ENCODE measurements at regions not wholly inside any gene's neighbourhood (a gene's known extent, or its start where the extent isn't known, plus 50 kb on each side); places are given as distances from the start of the nearest gene placed in this dataset.

DNA sequence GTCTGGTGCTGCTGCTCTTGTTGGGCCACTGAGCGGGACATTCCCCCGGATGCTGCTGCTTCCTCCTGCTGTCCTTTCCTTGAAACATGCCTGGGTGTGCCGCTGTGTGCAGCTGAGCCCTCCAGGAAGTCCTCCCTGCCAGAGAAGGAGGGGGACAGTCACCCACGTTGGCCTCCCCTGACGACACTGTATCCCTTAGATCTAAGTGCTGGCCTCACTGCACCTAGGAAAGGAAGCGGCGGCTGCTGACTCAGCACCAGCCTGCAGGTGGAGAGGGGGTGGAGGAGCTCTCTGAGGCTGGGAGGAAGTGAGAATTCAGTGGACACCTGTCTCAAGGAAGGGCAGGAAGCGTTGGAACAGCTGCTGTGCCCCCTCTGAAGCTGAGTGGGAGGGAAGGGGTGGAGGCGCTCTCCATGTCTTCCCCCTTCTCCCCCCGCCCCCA is 239.8 kb downstream of the HAUS1 start:
- FAIRE-seq, result no peak
- DNase-seq (ENCODE audit: low spot score), result no peak

DNA sequence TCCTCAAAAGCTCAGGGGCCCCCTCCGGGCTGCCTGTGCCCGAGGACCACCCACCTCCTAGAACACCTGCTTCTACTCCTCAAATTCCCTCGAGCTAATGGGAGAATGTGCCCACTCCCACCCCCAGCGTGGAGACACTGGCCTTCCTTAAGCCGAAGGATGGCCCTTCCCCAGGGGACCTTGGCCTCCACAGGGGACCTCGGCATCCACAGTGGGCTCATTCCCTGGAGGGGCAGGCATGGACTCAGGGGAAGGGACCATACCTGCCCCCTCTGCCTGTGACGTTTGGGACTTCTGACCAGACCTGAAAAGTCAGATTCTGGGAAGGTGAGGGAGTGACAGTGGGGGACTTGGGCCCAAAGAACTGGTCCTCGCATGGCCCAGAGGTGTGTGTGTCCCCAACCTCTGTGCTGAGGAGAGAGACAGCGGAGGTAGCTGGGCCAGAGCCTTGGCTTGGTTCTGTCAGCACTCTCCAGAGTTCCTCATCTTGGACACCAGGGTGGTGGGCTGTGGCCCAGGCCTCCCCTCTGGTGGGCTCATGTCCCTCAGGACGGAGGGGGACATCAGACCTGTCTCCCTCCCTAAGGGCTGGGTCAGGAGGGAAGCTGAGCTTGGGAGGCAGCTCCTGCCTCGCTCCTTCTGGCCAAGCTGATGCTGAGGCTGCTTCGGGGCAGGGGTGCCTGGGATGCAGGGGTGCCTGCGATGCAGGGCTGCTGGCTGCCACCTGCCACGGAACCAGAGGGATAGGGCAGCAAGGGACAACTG is 240.4 kb downstream of the HAUS1 start:
- DNase-seq (ENCODE audit: low spot score) (no peak), FAIRE-seq (no peak)

DNA sequence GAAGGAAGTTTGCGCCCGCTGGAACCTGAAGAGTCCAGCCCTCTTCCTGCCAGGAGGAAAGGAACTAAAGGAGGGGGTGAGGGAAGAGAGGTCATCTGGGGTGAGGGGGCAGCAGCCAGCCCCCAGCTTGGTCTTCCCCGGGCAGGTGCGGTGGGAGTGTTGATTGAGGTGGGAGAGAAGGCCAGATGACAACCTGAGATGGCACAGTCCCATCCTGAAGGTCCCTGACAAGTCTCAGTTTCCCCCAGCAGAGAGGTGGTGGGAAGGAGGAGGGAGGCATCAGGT is 240.9 kb downstream of the HAUS1 start:
- FAIRE-seq (no peak), DNase-seq (ENCODE audit: low spot score) (no peak)

DNA sequence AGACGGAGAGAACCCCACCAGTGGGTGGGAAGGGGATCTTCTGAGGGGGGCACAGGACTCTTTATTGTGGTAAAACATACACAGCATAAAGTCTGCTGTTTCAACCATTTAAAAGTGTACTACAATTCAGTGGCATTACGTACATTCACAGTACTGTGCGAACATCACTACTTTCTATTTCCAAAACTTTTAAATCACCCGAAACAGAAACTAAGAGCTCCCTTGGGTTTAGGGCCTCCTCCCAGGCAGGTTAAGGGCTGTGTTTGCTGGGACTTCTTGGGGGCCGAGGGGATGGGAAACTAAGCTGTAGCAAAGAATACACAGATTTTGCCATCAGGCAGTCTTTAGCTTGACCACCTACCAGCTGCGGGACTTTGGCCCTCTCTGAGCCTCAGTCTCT is 242.0 kb downstream of the HAUS1 start:
- no peak for FAIRE-seq
- DNase-seq (ENCODE audit: low spot score), result no peak

DNA sequence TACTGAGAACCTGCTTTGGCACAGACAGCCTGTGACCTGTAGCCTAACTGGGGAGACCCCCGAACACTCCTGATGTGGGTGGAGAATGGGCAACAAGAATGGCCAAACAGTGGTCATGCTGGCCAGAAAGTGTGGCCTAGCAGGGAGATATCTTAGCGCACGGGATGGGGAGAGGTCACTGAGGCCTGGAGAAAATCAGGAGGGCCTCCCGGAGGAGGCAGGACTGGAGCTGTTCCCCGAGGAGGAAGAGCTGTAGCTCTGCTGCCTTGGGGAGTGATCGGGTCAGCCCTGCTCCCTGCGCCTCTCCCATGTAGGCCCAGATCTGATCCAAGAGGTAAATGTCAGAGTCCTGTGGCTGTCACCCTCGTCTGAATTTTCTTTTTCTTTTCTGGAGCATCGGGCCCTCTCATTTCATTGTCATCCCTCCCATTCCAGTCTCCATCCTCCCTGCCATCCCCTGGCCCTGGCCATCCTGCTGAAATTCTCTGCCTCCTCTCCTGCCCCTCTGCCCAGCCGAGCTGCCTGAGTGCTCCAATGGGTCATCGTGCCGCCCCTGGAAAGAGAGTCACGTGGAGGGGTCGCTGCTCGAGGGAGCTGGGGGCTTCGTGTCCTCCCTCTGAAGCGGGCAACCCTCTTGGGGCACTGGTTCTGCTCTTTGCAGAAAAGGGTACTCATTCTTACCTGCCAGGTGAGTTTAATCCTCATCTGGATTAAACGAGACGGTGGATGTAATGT is 242.9 kb downstream of the HAUS1 start:
- no peak for FAIRE-seq
- DNase-seq (ENCODE audit: low spot score), result no peak

DNA sequence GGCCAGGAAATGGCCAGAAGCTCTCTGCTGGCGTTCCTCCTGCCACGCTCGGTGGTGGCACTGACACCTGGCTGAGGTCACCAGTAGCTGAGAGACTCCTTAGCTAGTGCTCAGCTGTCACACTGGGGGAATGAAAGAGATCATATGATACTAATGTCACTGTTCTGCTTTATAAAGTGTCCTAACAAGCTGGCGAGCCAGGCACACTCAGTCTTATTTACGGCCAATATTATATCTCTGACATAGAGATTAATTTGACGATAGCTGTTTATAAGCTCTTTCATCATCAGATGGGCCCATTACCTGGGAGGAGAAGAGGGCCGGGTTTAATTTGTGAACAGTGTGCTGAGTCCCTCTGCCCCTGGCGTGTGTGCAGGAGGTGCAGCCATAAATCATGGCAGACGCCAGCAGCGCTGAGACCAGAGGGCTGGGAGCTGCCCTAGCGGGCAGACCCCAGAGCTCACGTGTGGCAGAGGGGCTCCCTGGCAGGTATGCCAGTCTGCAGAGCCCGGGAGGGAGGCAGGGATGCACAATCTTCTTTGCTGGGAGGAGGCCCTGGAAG is 246.5 kb downstream of the HAUS1 start:
- FAIRE-seq (no peak), DNase-seq (ENCODE audit: low spot score) (no peak)

DNA sequence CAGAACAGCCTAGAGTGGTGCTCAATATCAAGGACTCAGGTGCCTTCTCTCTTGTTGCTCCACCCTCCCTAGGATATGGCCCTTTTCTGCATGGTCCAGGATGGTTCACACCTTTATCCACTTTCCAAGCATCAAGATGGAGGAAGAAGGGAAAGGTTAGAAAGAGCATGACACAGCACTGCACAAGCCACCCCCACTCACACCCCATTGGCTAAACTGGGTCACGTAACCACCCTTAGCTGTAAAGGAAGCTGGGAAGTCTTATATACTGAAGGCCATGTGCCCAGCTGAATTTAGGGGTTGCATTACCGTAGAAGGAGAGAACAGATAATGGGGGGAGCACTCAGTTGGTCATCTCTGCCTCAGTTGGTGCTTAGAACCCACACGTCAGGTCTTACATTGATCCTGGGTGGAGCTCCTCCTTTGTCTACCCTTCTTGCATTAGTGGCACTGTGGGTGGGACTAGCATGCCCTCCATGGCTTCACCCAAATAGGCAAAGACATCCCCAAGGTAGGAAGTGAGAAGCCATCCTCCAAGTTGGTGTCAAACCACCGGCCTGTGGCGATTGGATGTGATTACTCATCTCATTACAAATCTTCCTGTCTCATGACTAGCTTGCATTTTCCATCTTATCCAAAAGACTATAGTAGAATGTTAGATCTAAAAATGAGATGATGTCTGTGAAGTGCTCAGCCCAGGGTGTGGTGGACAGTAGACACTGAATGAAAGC is 248.5 kb downstream of the HAUS1 start:
- FAIRE-seq, result no peak
- no peak for DNase-seq (ENCODE audit: low spot score)

DNA sequence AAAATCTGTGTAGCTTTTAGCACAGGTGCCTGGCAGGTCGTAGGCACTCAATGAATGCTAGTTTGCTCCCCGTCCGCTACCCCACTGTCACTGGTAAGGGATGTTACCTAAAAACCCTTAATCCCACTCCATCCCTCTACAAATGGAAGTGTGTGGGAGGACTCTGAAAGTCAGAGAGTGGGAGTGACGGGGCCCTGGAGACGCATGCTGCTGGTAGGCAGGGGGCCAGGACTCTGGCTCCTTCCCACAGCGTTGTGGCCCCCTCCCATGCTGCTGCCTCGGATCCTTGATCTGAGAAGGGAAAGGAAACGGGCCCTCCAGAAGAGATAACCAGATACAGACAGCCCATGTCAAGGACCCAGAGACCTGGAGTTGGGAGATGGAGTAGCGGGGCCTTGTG is 249.3 kb downstream of the HAUS1 start:
- FAIRE-seq (no peak), DNase-seq (ENCODE audit: low spot score) (no peak)

DNA sequence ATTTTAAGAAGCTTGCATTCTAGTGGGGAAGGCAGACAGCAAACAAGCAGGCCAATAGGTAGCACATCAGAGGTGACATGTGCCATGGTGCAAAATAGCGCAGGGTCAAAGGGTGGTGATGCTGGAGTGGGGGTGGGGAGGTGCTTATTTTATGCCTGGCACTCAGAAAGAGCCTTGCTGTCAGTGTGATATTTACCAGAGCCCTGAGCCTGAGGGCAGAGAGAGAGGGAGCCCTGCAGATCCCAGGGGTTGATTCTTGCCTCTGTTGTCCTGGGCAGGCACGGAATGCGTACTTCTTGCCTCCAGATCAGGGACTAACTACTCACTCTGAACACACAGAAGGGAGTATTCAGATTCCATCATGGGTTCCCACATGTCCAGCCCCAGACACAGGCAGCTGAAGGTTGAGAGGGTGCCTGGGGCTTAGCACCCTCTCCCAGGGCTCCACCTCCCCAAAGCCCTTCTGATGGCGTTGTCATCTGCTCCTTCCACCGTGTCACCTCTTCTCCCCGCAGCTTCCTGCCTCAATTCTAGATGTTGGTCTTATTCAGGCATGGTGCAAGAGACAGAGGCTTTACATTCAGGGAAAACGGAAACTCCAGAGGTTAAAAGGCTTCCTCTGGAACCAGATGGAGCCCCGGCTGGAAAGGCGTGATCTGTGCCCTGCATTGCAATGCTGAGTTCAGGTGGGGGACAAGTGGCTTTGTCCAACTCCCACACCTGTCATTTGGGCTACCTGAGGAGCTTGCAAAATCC is 252.3 kb downstream of the HAUS1 start:
- DNase-seq (ENCODE audit: low spot score) (no peak), FAIRE-seq (no peak)

DNA sequence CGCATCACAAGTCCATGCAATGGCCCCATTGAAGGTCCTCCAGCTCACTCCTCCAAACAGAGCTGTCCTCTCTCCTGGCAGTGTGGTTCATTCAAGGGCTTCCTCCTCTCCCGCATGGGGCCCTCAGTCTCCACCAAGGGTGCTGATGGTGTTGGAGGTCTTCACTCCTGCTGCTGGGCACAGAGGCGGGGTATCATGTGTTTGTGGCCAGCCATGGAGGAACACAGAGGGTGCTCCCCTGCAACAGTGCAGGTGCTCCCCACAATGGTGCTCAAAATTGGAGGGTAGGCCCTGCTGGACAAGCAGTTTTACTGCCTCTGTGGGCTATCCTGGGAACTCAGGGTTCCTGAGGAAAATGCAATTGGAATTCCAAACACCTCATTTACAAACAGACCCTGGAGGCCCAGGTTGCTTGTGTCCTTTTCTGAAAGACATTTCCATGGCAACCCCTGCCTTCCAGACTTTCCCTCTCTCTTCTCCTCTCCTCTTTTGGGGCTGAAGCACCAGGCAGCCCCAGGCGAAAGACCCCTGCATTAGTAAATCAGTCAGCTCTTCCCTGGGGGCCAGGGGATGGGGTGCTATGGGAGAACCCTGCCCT is 256.0 kb downstream of the HAUS1 start:
- DNase-seq (ENCODE audit: low spot score) (no peak), FAIRE-seq (no peak)

DNA sequence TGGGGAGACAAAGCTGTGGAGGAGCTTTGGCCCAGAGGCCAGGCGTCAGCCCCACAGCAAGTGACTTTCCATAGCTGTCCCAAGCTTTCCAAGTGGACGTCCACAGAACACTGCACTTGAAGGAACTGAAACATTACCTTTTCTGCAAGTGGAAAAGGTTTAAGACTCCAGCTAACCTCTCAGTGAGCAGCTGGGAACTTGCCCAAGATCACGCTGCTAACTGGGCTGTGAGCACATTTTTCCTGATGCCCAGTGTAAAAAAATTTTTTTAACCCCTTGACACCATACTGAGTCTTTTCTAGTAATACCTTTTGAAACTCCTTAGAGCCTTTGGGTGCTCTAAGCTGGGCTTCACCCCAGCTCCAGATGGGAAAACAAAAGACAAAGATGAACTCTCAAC is 256.7 kb downstream of the HAUS1 start:
- DNase-seq (ENCODE audit: low spot score), result no peak
- FAIRE-seq, result no peak

DNA sequence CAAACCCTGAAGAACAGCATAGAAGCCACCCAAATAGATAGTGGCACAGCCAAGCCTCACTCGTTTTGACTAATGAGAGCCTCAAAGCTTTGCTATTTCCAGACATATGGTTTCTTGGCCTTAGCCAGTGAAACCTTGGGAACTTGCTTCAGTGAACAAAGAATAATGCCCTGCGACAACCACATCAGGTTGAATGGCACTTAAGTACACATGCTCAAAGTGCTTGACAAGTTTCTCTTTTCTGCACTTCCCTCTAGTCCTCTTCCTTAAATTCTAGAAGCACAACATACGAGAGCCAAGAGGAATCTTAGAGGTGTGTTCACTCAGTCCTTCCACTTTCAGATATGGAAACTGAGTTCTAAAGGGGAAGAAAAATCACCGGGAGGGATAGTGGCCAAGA is 258.3 kb downstream of the HAUS1 start:
- FAIRE-seq, result no peak
- no peak for DNase-seq (ENCODE audit: low spot score)

DNA sequence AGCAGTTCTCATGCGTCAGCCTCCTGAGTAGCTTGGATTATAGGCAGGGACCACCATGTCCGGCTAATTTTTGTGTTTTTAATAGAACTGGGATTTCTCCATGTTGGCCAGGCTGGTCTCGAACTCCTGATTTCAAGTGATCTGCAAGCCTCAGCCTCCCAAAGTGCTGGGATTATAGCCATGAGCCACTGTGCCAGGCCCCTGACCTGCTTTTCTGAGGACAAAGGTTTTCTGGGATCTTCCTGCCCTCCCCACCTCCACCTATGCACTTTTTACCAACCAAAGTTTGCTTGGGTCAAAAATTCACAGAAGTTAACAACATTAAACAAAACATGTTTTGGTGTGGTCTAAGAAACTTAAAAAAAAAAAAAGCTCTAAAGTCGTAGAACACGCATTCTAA is 259.9 kb downstream of the HAUS1 start:
- DNase-seq (ENCODE audit: low spot score), result no peak
- FAIRE-seq, result no peak

DNA sequence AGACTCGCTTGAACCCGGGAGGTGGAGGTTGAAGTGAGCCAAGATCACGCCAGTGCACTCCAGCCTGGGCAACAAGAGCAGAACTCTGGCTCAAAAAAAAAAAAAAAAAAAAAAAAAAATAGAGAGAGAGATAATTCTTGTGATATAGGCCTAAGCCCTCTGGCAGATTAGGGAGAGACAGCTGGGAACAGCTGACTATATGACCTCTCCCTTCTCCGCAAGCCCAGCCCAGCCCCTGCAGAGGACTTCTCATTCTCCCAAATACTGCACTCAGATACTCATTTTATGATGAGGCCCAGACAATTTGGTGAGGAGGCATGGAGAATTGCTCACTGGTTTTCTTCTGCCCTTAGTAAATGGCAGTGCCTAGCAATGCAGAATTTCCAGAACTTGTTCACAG is 262.0 kb downstream of the HAUS1 start:
- DNase-seq (ENCODE audit: low spot score), result no peak
- no peak for FAIRE-seq

DNA sequence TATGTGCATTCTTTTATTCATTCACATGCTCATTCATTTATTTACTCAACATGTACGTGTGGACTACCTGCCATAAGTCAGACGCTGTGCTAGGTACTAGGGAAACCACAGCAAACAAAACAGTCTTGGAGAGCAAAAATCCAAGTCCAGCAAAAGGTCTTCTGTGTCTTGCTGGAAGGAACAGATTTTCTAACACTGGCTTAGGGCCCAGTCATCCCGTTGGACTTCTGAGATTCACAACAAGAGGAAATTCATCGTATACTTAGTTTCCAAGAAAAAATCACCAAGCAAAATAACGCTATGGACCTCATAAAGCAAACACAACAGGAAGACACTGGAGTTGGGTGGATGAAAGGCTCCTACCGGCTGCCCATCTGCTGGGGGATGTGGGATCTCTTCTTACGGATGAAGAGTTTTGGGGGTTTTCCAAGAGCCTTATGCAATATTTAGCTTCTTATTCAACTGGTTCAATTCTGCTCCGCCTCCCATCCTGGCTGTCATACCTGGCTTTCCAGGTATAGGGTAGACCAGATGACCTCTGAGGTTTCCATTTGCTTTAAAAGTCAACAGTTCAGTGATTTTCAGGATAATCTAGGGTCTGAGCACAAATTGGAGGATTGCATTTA is 262.7 kb downstream of the HAUS1 start:
- no peak for DNase-seq (ENCODE audit: low spot score)
- no peak for FAIRE-seq

DNA sequence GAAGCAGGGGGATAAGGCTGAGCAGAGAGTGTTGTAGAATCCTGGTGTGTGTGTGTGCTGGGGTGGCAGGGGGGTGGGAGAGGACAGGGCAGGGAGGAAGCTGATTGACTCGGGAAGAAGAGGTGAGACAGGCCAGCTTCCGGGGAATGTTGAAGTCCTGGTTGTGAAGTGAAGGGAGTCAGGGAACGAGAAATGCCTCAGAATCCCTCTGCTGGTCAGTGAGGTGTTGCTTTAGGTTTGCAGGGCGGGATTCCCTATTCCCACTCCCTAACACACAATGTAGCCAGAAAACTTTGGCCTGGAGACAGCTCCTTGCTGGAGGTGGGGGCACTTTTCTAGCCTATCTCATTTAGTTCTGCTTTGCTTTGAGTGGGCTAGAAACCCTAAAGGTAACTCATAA is 265.1 kb downstream of the HAUS1 start:
- DNase-seq (ENCODE audit: low spot score), result no peak
- FAIRE-seq, result no peak

DNA sequence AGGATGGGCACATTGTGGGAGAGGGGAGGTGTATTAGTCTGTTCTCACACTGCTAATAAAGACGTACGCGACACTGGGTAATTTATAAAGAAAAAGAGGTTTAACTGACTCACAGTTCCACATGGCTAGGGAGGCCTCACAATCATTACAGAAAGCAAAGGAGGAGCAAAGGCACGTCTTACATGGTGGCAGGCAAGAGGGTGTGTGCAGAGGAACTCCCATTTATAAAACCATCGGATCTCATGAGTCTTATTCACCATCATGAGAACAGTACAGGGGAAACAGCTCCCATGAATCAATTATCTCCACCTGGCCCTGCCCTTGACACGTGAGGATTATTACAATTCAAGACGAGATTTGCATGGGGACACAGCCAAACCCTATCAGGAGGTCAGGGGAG is 266.7 kb downstream of the HAUS1 start:
- no peak for FAIRE-seq
- DNase-seq (ENCODE audit: low spot score), result no peak

DNA sequence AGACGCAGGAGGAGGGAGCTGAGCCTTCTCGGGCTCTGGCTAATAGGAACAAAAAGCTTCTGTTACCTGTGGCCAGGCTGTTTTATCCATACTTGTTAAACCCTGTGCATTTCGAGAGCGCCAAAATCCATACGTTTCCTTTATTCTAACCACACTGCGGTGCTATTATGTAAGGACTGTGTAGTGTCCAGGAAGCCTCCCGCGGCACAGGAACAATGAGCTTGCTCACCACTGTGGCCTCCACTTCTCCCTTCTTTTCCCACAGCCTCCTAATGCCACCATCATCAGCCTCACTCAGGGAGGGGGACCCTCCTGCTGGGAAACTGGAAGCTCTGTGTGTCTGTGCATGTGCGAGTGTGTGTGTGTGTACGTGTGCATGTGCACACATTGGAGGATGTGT is 268.5 kb downstream of the HAUS1 start:
- DNase-seq (ENCODE audit: low spot score) (no peak), FAIRE-seq (no peak)

DNA sequence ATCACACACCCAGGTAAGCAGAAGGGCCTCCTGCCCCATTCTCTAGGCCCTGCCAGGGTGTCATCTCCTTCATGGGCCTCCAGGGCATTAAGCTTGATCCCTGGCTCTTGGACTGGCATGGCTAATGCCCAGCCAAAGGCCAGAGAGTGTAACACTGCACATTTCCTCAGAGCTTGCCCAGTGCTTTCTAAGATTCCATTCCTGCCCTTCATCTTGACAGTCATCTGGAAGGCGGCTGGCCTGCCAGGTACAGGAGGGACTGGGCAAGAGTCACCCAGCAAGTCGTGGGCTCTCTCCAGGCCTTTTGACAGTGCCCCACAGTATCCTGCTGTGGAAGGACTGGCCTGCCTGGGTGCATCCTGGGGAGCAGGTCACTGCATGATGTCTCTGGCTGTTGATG is 268.9 kb downstream of the HAUS1 start:
- FAIRE-seq (no peak), DNase-seq (ENCODE audit: low spot score) (no peak)

DNA sequence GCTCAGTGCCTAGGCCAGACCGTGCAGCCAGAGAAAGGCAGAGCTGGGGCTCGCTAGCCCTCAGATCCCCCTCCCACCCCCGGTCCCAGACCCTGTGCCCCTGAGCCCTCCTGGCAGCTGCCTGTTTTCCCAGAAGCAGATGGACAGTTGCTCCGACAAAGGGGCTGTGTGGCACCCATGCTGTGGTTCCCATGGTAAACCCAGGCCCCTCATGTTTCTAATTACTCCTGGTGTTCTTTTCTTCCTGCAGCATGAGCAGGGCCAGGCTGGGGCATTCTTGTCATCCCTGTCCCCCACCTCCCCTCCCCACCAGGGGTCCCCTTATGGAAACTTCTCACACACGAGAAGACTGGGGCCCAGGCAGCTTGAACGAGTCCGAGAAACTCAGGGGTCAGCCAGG is 269.6 kb downstream of the HAUS1 start:
- FAIRE-seq (no peak), DNase-seq (ENCODE audit: low spot score) (no peak)

DNA sequence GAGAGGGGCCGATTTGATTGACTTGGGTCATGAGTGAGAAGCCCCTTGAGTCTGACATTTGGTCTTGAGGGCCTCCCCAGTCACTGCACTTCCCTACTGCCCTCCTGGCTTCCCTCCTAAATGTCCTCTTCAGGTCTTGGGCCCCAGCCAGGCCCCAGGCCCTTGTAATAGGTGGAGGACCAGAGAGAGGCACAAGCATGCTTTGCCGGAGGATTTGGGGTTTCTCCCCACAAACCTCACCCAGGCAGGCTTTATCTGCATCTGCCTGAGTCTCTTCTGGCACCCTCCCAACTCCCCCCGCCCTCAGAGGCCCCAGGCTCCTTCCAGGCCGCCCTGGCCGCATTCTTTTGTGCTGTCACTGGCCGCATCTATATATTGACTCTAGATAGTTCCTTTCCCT is 270.7 kb downstream of the HAUS1 start:
- FAIRE-seq (no peak), DNase-seq (ENCODE audit: low spot score) (no peak)
